HFFc6 (cell line): ENCODE measurements at regions not wholly inside any gene's neighbourhood (a gene's known extent, or its start where the extent isn't known, plus 50 kb on each side); places are given as distances from the start of the nearest gene placed in this dataset.
"Not testable (repeated sequence)": the region's sequence is repeated elsewhere in the genome, so short reads cannot be mapped to it uniquely, and the experiment has no call there.

Experiments used
- DNase-seq: peaks from one replicate; pipeline ENCODE4 v3.0.0-alpha.2; 2018
- H3K27ac Mint-ChIP-seq: 2 replicates; pipeline ENCODE4 v1.8.0; 2020; ENCODE audit warnings: mild to moderate bottlenecking, mixed read lengths
- H3K27me3 Mint-ChIP-seq: 2 replicates; pipeline ENCODE4 v1.8.0; 2021; ENCODE audit warnings: mild to moderate bottlenecking, moderate library complexity, mixed read lengths; ENCODE audit not compliant: insufficient read depth
- H3K36me3 Mint-ChIP-seq: 2 replicates; pipeline ENCODE4 v1.8.0; 2021; ENCODE audit warnings: low read depth, mixed read lengths
- H3K4me1 Mint-ChIP-seq: 2 replicates; pipeline ENCODE4 v1.8.0; 2020; ENCODE audit warnings: low read depth, mixed read lengths
- H3K4me3 Mint-ChIP-seq: 2 replicates; pipeline ENCODE4 v1.8.0; 2020; ENCODE audit warnings: mild to moderate bottlenecking, moderate library complexity, mixed read lengths
- H3K9me3 Mint-ChIP-seq: 2 replicates; pipeline ENCODE4 v1.8.0; 2020; ENCODE audit warnings: mild to moderate bottlenecking, mixed read lengths
- CTCF ChIP-seq: fragments of 200-600 bp; sonication (generic); IDR thresholded peaks from 2 replicates; pipeline ENCODE4 v1.5.0; 2021; ENCODE audit warnings: antibody characterized with exemption, mild to moderate bottlenecking

- no peak for DNase-seq
- peaks cover 9% of the 10 kb centered on the region for H3K9me3 Mint-ChIP-seq
- no peak overlapping the region for H3K27ac Mint-ChIP-seq
- H3K4me3 Mint-ChIP-seq: no peak overlapping the region
- H3K4me1 Mint-ChIP-seq: no peaks in the 10 kb centered on the region
- H3K36me3 Mint-ChIP-seq: no peaks in the 10 kb centered on the region
- TF ChIP-seq CTCF: no peak
- no peaks in the 10 kb centered on the region; the same call in 1 of the 2 replicates for H3K27me3 Mint-ChIP-seq
Observed at GRCh38 chr5:86546582-86546981, 71.2 kb upstream of the COX7C start.

- TF ChIP-seq CTCF: no peak
- no peaks in the 10 kb centered on the region for H3K36me3 Mint-ChIP-seq
- DNase-seq: no peak
- H3K4me1 Mint-ChIP-seq: no peaks in the 10 kb centered on the region
- H3K27ac Mint-ChIP-seq: no peak overlapping the region
- H3K9me3 Mint-ChIP-seq: peaks cover 4% of the 10 kb centered on the region; the same call in 1 of the 2 replicates
- H3K27me3 Mint-ChIP-seq: no peaks in the 10 kb centered on the region
- H3K4me3 Mint-ChIP-seq: no peak overlapping the region
Observed at GRCh38 chr5:86554638-86555037, 63.1 kb upstream of the COX7C start.

GRCh38 chr5:86557920-86558319, 59.8 kb upstream of the COX7C start:
- no peaks in the 10 kb centered on the region for H3K4me1 Mint-ChIP-seq
- H3K9me3 Mint-ChIP-seq: no peaks in the 10 kb centered on the region; the same call in 1 of the 2 replicates
- no peaks in the 10 kb centered on the region for H3K27me3 Mint-ChIP-seq
- no peaks in the 10 kb centered on the region for H3K36me3 Mint-ChIP-seq
- H3K4me3 Mint-ChIP-seq: no peak overlapping the region
- no peak overlapping the region for H3K27ac Mint-ChIP-seq
- TF ChIP-seq CTCF: no peak
- DNase-seq: no peak

GRCh38 chr5:86565197-86565789, 52.4 kb upstream of the COX7C start:
- DNase-seq: no peak
- H3K27me3 Mint-ChIP-seq: no peaks in the 10 kb centered on the region
- no peak overlapping the region for H3K4me3 Mint-ChIP-seq
- TF ChIP-seq CTCF: no peak
- no peaks in the 10 kb centered on the region for H3K36me3 Mint-ChIP-seq
- no peak overlapping the region for H3K27ac Mint-ChIP-seq
- no peaks in the 10 kb centered on the region for H3K4me1 Mint-ChIP-seq
- H3K9me3 Mint-ChIP-seq: peaks cover 13% of the 10 kb centered on the region

GRCh38 chr5:86566030-86566429, 51.7 kb upstream of the COX7C start:
- H3K9me3 Mint-ChIP-seq: peaks cover 17% of the 10 kb centered on the region
- not testable (repeated sequence) for DNase-seq, H3K4me3 Mint-ChIP-seq, H3K36me3 Mint-ChIP-seq, H3K4me1 Mint-ChIP-seq, H3K27ac Mint-ChIP-seq, H3K27me3 Mint-ChIP-seq
